Neuronal stem cell (in vitro differentiated cells): ENCODE measurements at regions not wholly inside any gene's neighbourhood (a gene's known extent, or its start where the extent isn't known, plus 50 kb on each side); places are given as distances from the start of the nearest gene placed in this dataset.

Source experiments
- DNase-seq: peaks from one replicate; pipeline ENCODE4 v3.0.0-alpha.2; 2013; ENCODE audit warnings: low spot score
- H2AFZ ChIP-seq: one replicate; pipeline ENCODE4 v1.6.1; 2013; ENCODE audit warnings: mild to moderate bottlenecking, low read length, inconsistent platforms
- H2AK5ac ChIP-seq: 2 replicates; pipeline ENCODE4 v1.6.1; 2013; ENCODE audit warnings: low read depth, mild to moderate bottlenecking, inconsistent platforms, low read length, moderate library complexity, mixed read lengths
- H2BK120ac ChIP-seq: 2 replicates; pipeline ENCODE4 v1.6.1; 2013; ENCODE audit warnings: low read depth, mild to moderate bottlenecking, inconsistent platforms, low read length, moderate library complexity, mixed read lengths
- H2BK12ac ChIP-seq: one replicate; pipeline ENCODE4 v1.6.1; 2013; ENCODE audit warnings: low read length, inconsistent platforms
- H2BK15ac ChIP-seq: 2 replicates; pipeline ENCODE4 v1.6.1; 2013; ENCODE audit warnings: mild to moderate bottlenecking, low read length, inconsistent platforms, mixed read lengths
- H2BK5ac ChIP-seq: one replicate; pipeline ENCODE4 v1.6.1; 2013; ENCODE audit warnings: inconsistent platforms, mild to moderate bottlenecking, low read length, moderate library complexity
- H3K14ac ChIP-seq: one replicate; pipeline ENCODE4 v1.6.1; 2013; ENCODE audit warnings: low read length, inconsistent platforms
- H3K18ac ChIP-seq: 2 replicates; pipeline ENCODE4 v1.6.1; 2013; ENCODE audit warnings: low read length, inconsistent platforms
- H3K23ac ChIP-seq: 2 replicates; pipeline ENCODE4 v1.6.1; 2013; ENCODE audit warnings: low read depth, mild to moderate bottlenecking, mixed read lengths, low read length, inconsistent platforms; ENCODE audit not compliant: poor library complexity
- H3K27ac ChIP-seq: replicated peaks from 3 replicates; pipeline ENCODE4 v1.5.1; 2013; ENCODE audit warnings: low read length, inconsistent platforms
- H3K27me3 ChIP-seq, 3 experiments: 2 replicates each; pipeline ENCODE4 v1.6.1; 2013; ENCODE audit warnings: low read length in 3 of 3, mild to moderate bottlenecking in 2 of 3, inconsistent platforms in 1 of 3, low read depth in 1 of 3, mixed read lengths in 1 of 3, moderate library complexity in 1 of 3; ENCODE audit not compliant: control insufficient read depth in 3 of 3, insufficient read depth in 3 of 3
- H3K36me3 ChIP-seq, 2 donors: replicated peaks in 1 of 2; 2 replicates each; pipeline ENCODE4 v1.6.1; 2013; ENCODE audit warnings: low read length in 2 of 2; ENCODE audit not compliant: control insufficient read depth in 2 of 2, insufficient read depth in 2 of 2
- H3K4ac ChIP-seq: 2 replicates; pipeline ENCODE4 v1.6.1; 2013; ENCODE audit warnings: inconsistent platforms, mild to moderate bottlenecking, low read length, moderate library complexity
- H3K4me1 ChIP-seq, 2 donors: 1 replicate in 1 of 2; 2 replicates in 1 of 2; pipeline ENCODE4 v1.6.1; 2013; ENCODE audit warnings: low read length in 2 of 2, low read depth in 1 of 2; ENCODE audit not compliant: control insufficient read depth in 2 of 2, insufficient read depth in 1 of 2
- H3K4me2 ChIP-seq: one replicate; pipeline ENCODE4 v1.6.1; 2013; ENCODE audit warnings: mild to moderate bottlenecking, low read length, inconsistent platforms; ENCODE audit not compliant: insufficient read depth, poor library complexity, severe bottlenecking
- H3K4me3 ChIP-seq, 2 donors: 2 replicates each; pipeline ENCODE4 v1.5.1; 2013; ENCODE audit warnings: low read length in 2 of 2, mild to moderate bottlenecking in 2 of 2, inconsistent platforms in 1 of 2, moderate library complexity in 1 of 2
- H3K79me1 ChIP-seq: one replicate; pipeline ENCODE4 v1.6.1; 2013; ENCODE audit warnings: low read depth, mild to moderate bottlenecking, inconsistent platforms, low read length, moderate library complexity
- H3K9ac ChIP-seq: one replicate; pipeline ENCODE4 v1.6.1; 2013; ENCODE audit warnings: mild to moderate bottlenecking, low read depth, low read length, inconsistent platforms; ENCODE audit not compliant: poor library complexity
- H3K9me3 ChIP-seq, 2 donors: replicated peaks in 1 of 2; 2 replicates each; pipeline versions ENCODE3 to v1.6.1; 2013; ENCODE audit warnings: low read length in 2 of 2, mild to moderate bottlenecking in 2 of 2, inconsistent platforms in 1 of 2, low read depth in 1 of 2, mixed read lengths in 1 of 2, moderate library complexity in 1 of 2; ENCODE audit not compliant: control insufficient read depth in 2 of 2, insufficient read depth in 1 of 2
- H4K8ac ChIP-seq: one replicate; pipeline ENCODE4 v1.6.1; 2013; ENCODE audit warnings: low read depth, mild to moderate bottlenecking, inconsistent platforms, low read length, moderate library complexity
- H4K91ac ChIP-seq: one replicate; pipeline ENCODE4 v1.6.1; 2013; ENCODE audit warnings: low read length, low read depth, mild to moderate bottlenecking, inconsistent platforms; ENCODE audit not compliant: poor library complexity
- WGBS, 2 donors: extraction: QIAGEN DNeasy Blood & Tissue Kit; methylation state at CpG; one replicate each; pipeline ENCODE4 v1.1.7; 2013; ENCODE audit warnings: missing lambda C conversion rate in 2 of 2, mixed read lengths in 1 of 2; ENCODE audit not compliant: insufficient read length in 2 of 2, insufficient replicate concordance in 1 of 2; ENCODE audit errors: extremely low coverage in 2 of 2; 5-methylcytosine and 5-hydroxymethylcytosine counted together

- Histone ChIP-seq H2BK120ac (no peak overlapping the region), H2AK5ac (no peak overlapping the region), H2BK15ac (no peak overlapping the region), H3K4me3 (no peak overlapping the region), H3K4ac (no peak overlapping the region), H3K27ac (no peak overlapping the region), H4K91ac (no peak overlapping the region), H2BK12ac (no peak overlapping the region), H3K36me3 (no peaks in the 10 kb centered on the region), H3K9ac (no peak overlapping the region), H2AFZ (no peak overlapping the region), H3K9me3 (no peaks in the 10 kb centered on the region), H3K4me1 (peaks cover 5 to 34% of the 10 kb centered on the region in 2 donors), H3K23ac (no peak overlapping the region), H3K18ac (no peak overlapping the region), H3K14ac (no peak overlapping the region), H4K8ac (no peak overlapping the region), H3K27me3 (no peaks in the 10 kb centered on the region), H3K4me2 (no peak overlapping the region), H2BK5ac (no peak overlapping the region), H3K79me1 (no peaks in the 10 kb centered on the region)
- no CpG with 5 or more reads among the region's 2 CpGs for WGBS, 2 donors
- no peak for DNase-seq
These were observed 588.8 kb downstream of the PRELID2 start for GRCh38 chr5:145246379-145246778.

- peak overlapping the region in 1 of 2 donors; percentile 28 for H3K4me3 ChIP-seq
- H2BK5ac ChIP-seq: no peak overlapping the region
- no peak overlapping the region for H4K8ac ChIP-seq
- peak; percentile 40 for DNase-seq
- no peak overlapping the region for H3K27ac ChIP-seq
- no peak overlapping the region for H3K4ac ChIP-seq
- no peak overlapping the region for H3K23ac ChIP-seq
- no peaks in the 10 kb centered on the region for H3K79me1 ChIP-seq
- no peak overlapping the region for H4K91ac ChIP-seq
- H3K36me3 ChIP-seq: no peaks in the 10 kb centered on the region
- no peak overlapping the region for H2AFZ ChIP-seq
- no peak overlapping the region for H3K18ac ChIP-seq
- H3K9ac ChIP-seq: no peak overlapping the region
- no peaks in the 10 kb centered on the region for H3K27me3 ChIP-seq
- H2BK120ac ChIP-seq: no peak overlapping the region
- no peak overlapping the region for H3K14ac ChIP-seq
- H2BK15ac ChIP-seq: no peak overlapping the region
- H2BK12ac ChIP-seq: no peak overlapping the region
- H3K9me3 ChIP-seq: no peaks in the 10 kb centered on the region
- H3K4me1 ChIP-seq: peaks cover 5 to 34% of the 10 kb centered on the region in 2 donors
- no peak overlapping the region for H2AK5ac ChIP-seq
- H3K4me2 ChIP-seq: no peak overlapping the region
- WGBS, 2 donors: no CpG with 5 or more reads among the region's 5 CpGs
These were observed 589.8 kb downstream of the PRELID2 start for GRCh38 chr5:145245354-145245753.

- WGBS, 2 donors: no CpG with 5 or more reads among the region's 2 CpGs
These were observed 590.4 kb downstream of the PRELID2 start for GRCh38 chr5:145244788-145245187.

DNA sequence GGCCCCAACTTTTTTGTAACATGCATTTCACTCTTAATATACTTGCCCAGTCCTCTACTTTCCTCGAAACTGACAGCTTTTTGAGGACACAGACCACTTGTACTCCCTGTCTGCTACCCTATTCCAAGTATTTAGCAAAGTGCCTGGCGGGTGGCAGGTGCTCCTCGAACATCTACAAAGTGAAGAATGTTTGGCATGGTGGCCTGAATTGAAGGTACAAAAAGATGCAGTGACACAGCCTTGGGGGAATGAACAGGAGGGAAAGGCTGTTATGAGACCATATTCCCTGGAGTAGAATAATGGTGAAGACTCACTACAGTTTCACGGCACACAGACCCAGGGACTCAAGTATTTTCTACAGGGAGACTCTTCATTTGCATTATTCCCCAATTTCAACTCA is 590.9 kb downstream of the PRELID2 start:
- WGBS, 2 donors: no CpG with 5 or more reads among the region's 4 CpGs
- peaks cover 6 to 34% of the 10 kb centered on the region in 2 donors for H3K4me1 ChIP-seq

More at GRCh38 chr5:145244788-145245187, 590.4 kb downstream of the PRELID2 start:
- H4K91ac ChIP-seq: no peak overlapping the region
- no peaks in the 10 kb centered on the region for H3K27me3 ChIP-seq
- no peak overlapping the region for H2BK120ac ChIP-seq
- H3K36me3 ChIP-seq: no peaks in the 10 kb centered on the region
- no peaks in the 10 kb centered on the region for H3K79me1 ChIP-seq
- no peak overlapping the region for H3K14ac ChIP-seq
- no peak overlapping the region for H2BK12ac ChIP-seq
- no peak for DNase-seq
- no peak overlapping the region for H3K23ac ChIP-seq
- no peak overlapping the region for H3K9ac ChIP-seq
- no peak overlapping the region for H3K27ac ChIP-seq
- H3K9me3 ChIP-seq: no peaks in the 10 kb centered on the region
- H2AFZ ChIP-seq: no peak overlapping the region
- H3K4me1 ChIP-seq: peaks cover 5 to 34% of the 10 kb centered on the region in 2 donors
- H3K4ac ChIP-seq: no peak overlapping the region
- no peak overlapping the region for H4K8ac ChIP-seq
- no peak overlapping the region for H3K4me2 ChIP-seq
- no peak overlapping the region for H2BK5ac ChIP-seq
- no peak overlapping the region for H3K18ac ChIP-seq
- no peak overlapping the region for H2AK5ac ChIP-seq
- H3K4me3 ChIP-seq: peak overlapping the region in 1 of 2 donors; percentile 28
- no peak overlapping the region for H2BK15ac ChIP-seq

More for the DNA sequence above, 590.9 kb downstream of the PRELID2 start:
- Histone ChIP-seq H2BK120ac (no peak overlapping the region), H4K8ac (no peak overlapping the region), H3K4ac (no peak overlapping the region), H3K9me3 (no peaks in the 10 kb centered on the region), H3K18ac (no peak overlapping the region), H2BK5ac (no peak overlapping the region), H3K23ac (no peak overlapping the region), H2AK5ac (no peak overlapping the region), H3K36me3 (no peaks in the 10 kb centered on the region), H3K27me3 (no peaks in the 10 kb centered on the region), H3K27ac (no peak overlapping the region), H2BK12ac (no peak overlapping the region), H3K79me1 (no peaks in the 10 kb centered on the region), H2BK15ac (no peak overlapping the region), H3K14ac (no peak overlapping the region), H3K4me2 (no peak overlapping the region), H3K9ac (no peak overlapping the region), H4K91ac (no peak overlapping the region), H3K4me3 (peak overlapping the region in 1 of 2 donors; percentile 15), H2AFZ (no peak overlapping the region)
- no peak for DNase-seq
